UCSD-AML1 (cell line): ENCODE measurements at regions not wholly inside any gene's neighbourhood (a gene's known extent, or its start where the extent isn't known, plus 50 kb on each side); places are given as distances from the start of the nearest gene placed in this dataset.

ENCODE experiments used
- DNase-seq: peaks from one replicate; lab custom pipeline; 2025; ENCODE audit not compliant: unreplicated experiment; lab: John Stamatoyannopoulos, UW

DNA sequence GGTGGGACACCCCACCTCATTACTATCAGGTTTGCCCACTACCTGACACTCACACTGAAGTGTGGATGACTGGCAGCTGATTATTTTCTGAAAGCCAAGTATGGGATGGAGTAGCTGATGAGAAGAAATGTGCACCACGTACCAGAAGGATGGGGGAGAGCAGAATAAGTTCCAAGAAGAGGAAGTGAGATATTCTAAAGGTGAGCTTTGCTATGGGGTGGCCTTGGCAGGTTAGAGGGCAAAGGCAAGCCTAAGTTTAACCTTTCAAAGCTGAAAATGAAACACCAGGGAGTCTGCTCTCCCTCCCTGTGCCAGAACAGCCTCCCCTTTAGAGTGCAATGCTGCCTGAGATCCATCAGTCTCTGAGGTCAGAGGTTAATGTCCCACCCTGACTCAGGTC is 196.1 kb upstream of the OSR1 start:
- DNase-seq: no peak

DNA sequence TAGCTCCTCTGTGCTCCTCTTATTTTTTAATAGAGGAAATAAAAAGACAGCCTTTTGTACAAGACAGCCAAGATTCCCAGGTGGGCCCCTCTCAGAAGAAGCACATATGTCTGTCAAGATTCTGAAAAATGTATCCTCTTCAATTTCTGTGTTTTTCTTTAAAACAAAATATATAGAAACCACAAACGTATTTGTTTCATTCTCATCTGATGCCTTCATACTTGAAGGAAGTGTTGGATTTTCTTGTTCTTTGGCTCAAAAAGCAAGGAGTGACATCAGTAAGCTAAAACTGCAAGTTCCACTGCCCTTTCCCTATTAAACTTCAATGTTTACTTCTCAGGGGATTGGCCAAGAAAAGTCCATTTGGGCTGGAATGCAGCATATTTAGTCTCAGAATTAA is 193.8 kb upstream of the OSR1 start:
- no peak for DNase-seq

DNA sequence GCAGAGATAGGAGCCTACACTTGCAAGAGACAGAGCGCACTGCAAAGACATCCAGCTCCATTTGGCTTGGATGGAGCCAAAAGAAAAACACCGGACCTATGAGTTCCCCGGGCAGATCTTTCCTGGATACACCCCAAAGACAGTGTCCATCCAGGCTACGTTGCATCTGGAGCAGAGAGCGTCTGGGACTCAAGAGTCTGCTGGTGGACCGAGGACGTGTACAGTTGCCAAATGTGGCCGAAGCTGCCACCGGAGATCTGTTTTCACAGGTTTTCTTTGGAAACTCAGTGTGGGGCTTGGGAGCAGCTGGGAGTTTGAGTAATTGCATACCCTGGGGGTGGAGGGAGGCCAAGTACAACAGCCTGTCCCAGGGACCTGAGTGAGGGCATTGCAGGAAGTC is 192.3 kb upstream of the OSR1 start:
- no peak for DNase-seq

DNA sequence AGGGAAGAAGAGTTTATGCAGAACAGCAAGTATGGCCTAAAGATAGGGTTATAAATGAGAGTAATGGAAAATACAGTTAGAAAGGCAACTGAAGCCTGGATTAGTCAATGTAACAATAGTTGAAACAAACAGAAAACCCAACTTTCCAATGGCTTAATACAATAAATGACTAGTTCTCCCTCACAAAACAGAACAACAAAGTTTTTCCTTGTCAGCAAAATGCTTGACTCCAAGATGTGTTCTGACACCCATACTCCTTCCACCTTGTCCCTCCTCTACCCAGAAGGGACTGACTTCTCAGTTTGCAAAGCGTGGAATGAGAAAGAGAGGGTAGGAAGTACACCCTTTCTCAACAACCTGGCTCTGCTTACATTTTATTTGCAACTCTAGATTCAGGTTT is 191.4 kb upstream of the OSR1 start:
- DNase-seq: no peak

DNA sequence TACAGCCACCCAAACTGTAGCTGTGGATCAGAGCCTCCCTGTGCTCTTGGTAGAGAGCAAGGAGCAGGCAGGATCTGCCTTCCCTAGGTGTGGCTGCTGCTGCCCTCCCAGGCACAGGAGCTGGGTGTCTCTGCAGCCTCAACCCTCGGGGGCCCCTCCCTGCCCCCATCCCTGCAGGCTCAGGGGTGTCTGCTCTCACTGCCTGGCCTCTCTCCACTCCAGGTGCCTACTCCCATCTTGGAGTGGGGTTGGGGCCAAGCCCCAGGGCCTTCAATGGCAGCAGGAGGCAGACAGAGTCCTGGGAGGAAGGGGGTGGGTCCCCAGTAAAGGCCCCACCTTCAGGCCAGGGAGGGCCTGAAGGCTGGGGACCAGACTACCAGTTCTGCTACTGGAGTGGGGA is 189.7 kb upstream of the OSR1 start:
- no peak for DNase-seq

DNA sequence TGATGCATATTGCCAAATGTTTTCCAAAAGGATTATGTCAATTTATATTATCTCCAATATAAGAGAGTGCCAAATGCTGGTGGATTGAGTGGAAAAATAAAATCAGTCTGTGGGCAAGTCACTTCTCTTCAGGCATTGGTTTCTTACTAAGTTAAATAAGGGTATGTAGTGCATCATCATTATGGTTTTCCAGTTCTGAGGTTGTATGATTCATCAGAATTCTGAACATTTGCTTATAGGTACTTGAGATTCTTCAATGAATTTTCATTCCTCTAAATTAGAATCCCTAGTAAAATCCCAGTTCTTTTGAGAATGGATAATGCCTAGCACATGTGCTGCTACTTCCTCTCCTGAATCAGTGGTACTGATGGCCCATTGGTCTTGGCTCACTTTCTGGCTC is 188.9 kb upstream of the OSR1 start:
- DNase-seq: no peak

DNA sequence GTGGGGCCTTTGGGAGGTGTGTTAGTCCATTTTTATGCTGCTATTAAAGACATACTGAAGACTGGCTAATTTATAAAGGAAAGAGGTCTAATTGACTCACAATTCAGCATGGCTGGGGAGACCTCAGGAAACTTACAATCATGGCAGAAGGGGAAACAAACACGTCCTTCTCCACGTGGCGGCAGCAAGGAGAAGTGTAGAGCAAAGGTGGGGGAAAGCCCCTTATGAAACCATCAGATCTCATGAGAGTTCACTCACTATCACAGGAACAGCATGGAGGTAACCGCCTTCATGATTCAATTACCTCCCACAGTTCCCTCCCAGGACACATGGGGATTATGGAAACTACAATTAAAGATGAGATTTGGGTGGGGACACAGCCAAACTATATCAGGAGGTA is 187.1 kb upstream of the OSR1 start:
- DNase-seq: no peak

DNA sequence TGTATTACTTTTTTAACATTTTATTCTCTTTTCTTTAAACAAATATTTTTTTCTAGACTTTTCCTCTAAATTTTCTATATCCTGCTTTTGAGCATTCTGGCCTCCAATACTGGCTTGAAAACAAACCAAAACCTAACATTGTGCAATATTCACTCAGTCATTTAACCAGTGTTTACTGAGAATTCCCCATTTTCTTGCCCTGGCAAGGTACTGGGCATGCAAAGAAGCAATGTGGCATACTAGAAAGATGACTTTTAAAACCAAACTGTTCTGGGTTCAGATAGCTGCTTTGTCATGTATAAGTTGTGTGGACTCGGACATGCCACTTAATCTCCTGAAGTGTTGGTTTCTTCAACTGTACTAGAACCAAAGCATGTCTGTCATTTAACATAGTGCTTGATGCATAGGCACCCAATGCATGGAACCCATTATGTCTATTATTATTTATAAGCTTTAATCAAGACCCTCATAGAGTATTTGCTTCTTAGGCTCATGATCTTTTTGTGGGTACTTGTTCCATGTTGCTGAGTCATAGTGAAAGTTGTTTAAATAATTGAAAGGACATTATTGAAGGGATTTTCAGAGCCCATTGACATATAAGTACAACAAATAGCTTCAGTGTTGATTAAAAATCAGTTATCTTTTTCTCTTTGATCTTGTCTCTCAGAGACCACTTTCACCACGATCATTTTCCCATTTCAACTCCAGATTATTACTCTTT is 185.4 kb upstream of the OSR1 start:
- DNase-seq: no peak

DNA sequence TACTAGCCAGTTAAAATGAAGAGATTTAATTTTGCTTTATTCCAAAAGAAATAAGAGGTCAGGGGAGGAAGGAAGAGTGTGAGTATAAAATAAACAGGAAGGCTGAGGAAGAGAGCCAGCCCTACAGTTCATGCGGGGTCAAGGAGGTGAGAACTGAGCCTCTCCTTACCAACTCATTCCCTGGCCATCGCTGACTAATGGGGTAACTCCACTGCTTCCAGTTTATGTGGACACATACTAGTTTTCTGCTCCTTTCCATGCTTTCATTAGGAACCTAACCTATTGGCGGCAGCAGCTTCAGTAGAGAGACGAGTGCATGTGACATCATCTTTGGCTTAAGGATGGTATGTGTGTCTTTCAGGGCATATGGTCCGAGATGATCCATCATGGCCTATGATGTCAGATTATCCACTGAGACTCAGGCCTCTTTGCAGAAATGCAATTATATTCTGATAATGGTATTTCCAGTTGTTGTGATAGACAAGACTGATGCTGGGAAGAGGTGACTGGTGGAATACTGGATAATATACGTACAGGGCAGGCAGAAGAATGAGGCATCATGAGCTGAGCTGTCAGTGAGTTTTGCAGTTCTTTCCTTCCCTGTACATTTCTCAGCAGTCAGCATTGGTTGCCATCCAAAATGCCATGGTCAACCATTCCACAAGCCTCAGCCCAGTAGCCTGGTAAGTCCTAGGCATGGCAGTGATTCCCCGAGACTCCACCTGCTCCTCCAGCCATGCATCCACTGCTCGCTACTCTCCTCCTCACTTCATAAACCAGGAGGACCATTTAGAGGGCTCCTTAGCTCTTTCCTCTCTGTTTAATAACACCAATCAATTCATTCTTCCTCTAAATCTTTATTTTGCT is 184.6 kb upstream of the OSR1 start:
- DNase-seq: no peak

DNA sequence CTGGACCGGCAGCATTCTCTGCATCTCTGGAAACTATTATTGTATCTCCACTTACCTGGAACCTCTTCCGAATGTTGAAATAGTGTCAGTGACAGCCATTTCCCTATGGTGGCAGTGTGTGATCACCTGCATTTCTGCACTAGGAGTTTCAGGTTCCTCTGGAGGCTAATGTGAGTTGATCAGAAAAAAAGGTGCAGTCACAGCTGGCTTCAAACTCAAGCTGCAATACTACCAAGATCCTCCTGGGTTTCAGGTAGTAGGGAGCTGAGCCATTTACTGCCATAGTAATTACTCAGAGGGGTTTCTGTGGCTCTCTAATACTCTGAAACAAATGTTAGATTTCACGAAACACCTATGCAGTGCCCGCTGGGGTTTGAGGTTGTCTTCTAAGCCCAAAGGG is 183.5 kb upstream of the OSR1 start:
- DNase-seq: no peak

DNA sequence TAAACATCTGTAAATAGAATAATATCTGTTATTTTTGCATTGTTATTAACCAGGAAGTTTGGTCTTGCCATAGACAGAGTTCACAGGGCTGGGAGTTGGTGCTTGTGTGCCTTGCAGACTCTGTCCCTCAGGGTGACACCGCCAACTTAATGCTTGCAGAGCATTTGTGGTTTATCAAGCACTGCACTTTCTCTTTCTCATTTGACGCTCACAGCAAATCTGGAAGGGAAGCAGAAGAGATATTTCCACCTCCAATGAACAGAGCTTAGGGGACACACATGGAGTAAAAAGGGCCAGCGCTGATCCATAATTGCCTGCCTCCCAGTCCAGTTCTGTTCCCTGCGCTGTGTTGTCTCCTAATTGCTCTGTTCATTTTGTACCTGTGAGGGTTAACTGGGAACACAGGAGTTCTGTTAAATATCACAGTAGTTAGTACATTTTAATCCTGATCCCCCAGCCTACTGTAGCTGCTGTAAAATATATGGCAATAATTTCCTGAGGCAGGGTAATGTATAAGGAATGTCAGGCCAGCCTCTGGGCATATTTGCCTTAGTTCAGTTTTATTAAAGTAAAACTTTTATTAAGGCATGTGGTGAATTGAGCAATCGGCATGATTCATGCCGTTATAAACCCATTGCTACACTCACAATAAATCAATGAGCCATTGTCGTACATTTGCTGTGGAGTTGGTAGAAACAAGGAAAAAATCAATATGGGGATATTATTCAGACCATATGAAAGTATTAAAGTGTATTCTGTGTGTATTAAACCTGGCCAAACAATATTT is 182.5 kb upstream of the OSR1 start:
- DNase-seq: no peak

DNA sequence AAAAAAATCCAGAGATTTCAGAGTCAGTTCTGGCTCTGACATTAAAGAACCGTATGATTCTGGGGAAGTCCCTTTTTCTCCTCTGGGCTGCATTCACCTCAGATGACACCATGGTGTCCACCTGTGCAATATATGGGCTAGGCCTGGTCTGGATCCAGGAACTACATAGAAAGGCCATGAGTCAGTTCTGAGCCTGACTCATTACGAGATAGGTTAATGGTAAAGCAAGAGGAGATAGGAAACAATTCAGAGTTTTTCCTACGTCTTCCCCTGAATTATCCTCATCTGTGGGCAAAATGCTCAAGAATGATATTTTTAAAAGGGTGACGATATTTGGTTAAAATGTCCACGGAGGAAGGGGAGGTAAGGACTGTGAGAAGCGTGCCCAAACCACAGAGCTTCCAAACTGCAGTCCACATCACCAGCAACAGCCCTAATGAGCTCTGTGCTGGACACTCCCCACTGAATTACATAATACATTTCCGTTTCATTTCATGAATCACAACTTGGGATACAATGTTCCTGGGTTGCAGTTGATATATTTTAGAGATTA is 180.1 kb upstream of the OSR1 start:
- DNase-seq: no peak

DNA sequence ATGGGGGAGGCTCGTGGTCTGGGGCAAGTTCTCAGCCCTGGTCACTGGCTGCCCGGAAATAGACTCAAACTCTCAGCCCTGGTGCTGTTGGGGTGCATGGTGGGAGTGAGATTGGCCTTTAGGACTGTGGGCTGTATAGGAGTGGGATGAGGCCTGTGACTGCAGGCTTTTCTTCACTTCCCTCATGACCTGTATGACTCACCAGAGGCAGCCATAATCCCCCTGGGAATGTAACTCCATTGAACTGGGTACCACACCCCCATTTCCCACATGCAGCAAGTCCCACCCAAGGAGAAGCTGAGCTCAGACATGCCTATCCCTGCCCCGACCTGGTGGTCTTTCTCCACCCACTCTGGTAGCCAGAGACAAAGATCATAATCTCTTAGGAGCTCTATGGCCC is 177.7 kb upstream of the OSR1 start:
- DNase-seq: no peak

DNA sequence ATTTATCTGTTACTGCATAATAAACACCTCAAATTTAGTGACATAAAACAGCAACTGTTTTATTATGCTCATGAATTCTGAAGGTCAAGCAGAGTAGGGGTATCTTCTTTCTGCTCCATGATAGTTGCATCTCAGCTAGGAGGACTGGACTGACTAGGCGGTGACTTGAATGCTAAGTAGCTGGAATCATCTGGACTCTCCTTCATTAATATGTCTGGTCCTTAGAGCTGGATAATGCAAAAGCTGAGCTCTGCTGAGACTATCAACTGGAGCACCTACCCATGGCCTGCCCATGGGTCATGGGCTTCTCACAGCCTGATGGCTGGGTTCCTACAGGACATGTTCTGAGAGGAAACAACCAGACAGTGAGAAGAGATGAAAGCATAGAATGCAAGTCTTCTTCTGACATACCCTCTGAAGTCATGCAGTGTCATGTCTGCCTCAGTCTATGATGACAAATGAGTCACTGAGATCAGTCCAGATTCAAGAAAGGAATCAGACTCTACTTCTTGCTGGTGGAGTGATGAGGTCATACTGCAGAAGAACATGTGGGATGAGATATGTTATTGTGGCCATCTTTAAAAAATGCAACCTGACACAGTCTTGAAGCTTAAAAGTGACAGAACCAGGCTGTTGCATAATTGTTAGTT is 174.2 kb upstream of the OSR1 start:
- DNase-seq: no peak

DNA sequence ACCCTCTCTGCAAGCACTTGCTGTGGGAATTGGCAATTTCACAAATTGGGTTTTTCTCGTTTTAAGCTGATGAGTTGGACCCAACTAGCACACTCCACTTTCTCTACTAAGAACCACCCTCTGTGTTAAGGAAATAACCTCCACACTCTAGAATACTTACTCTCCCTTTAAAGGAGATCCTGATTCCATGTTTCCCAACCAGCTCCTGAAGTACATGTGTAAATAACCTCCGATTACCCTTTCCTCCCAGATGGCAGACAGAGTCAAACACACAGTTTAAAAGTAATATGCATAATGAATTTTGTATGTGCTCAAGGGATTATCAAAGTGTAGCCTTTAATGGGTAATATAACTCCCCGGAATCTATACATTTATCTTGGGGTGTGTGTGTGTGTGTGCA is 171.3 kb upstream of the OSR1 start:
- no peak for DNase-seq

DNA sequence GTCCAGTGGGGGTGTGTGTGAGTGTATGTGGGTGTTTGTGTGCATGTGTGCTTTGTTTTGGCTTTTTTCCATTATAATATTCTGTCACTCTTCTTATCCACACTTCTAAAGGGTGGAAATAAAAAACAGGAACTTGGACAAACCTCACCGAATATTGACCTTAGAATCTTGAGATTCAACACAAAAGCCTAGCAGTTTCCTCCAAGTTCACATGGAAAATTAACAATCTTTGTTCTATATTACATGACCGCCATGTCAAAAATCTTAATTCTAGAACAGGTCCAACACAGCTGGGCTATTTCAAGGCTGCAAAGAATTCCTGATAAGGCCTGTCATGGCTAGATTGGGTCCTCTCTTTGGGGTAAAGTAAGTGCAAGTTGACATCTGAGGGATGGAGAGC is 169.3 kb upstream of the OSR1 start:
- no peak for DNase-seq

DNA sequence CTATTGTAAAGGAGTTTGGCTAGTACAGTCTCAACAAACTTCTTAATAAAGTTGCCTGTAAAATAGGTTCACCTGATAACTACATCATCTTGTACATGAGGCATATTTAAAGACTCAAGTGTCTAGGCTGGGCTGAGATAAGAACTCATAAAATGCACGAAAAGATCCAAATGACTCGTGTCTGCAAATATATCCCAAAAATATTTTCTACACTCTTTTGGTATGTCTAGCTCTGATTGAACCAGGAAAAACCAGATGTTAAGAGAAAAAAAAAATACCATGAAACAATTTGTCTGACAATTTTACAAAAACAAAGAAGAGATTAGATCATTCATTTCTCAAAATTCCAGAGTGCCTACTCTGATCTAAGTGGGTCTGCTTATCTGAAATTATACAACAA is 166.9 kb upstream of the OSR1 start:
- no peak for DNase-seq

DNA sequence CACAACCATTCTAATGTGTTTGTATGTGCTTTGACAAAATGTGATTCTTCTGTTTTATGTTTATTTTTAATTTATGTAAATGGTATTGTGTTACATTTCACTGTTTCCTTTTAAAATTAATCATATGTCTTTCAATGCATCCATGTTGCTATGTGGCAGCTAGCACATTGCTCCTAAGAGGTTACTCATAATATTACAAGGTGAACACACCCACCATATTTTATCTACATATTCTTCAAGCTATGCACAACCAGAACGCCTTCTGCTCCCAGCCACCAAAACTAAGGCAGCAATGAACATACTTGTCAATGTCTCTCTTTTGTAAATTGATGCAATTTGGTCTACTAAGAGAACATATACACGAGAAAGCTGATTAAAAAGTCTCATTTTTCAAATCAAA is 160.6 kb upstream of the OSR1 start:
- DNase-seq: no peak

DNA sequence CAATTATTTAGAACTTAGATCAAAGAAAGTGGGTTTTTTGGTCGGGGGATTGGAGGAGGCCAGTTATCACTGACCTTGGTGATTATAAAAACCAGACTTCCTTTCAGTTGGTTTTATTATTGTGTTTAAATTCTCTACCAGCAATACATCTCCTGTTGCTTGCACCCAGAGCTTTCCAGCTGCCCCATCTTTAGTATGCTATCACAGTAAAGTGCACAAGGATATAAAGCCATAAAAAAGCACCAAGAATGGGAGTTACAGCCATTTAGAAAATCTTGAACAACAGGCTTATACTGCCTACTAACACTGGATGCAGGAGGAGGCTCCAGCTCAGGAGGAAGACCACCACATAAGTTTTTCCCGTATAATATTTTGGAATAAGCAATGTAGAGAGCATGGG is 148.7 kb upstream of the OSR1 start:
- DNase-seq: no peak

DNA sequence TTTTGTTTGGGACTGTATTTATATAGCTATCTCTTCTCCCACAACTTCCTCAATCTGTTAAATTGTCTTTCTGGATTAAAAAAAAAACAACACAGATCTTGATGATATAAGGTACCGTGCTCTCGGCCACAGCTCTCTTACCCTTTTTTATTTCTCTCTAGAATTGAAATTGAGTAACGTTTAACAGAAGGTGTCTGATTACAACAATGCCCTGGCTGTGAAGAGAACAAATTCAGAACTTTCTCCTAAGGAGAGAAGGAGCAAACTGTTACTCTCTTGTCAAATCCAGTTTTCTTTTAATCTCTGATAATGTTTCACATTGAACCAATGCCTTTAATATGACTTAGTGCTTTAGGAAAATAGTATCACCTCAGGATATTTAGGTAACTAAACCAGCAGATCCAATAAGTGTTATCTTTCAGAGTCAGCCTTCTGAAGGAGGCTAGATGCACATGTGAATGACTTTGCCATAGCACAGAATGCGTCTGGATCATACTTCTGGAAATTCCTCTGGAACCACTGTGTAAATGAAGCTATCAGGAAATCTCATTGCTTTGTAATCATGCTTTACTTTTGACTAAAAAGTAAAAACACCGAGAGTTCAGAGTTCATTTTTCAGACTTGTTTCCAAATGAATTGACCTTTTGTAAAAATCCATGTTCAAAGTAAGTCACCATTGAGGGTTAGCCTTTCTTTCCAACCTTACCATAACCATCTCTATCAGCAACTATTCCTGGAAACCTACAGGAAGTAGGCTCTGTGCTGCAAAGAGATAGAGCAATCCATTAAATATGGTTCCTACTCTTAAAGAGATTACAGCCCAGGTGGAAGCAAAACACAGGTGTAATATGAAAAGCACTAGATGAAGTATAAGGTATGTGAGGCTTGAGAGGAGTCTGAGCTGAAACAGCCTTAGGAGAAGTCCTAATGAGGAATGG is 147.0 kb upstream of the OSR1 start:
- no peak for DNase-seq
